IMR-90 (cell line): ENCODE measurements at regions not wholly inside any gene's neighbourhood (a gene's known extent, or its start where the extent isn't known, plus 50 kb on each side); places are given as distances from the start of the nearest gene placed in this dataset.

Source experiments
- ATAC-seq: fragments of 200-7000 bp; cut with Tn5 transposase; 2 replicates; pipeline ENCODE4 v1.9.1; 2020; ENCODE audit warnings: low read depth, mild to moderate bottlenecking, moderate library complexity
- BruUV-seq: library from RNA; stranded (reverse); fragments of 400-500 nt; replicated peaks from 2 replicates; lab custom pipeline; 2021; lab: Mats Ljungman, UMichigan
- CTCF ChIA-PET: fragments of 300-600 bp; formaldehyde crosslinking; extraction: SDS; loops from one replicate; lab custom pipeline; 2021; ENCODE audit warnings: antibody characterized with exemption; lab: Yijun Ruan, JAX
- POLR2A ChIA-PET: fragments of 300-600 bp; sonication (Branson Sonifier 250); formaldehyde crosslinking; loops from one replicate; lab custom pipeline; 2022; ENCODE audit warnings: antibody characterized with exemption; ENCODE audit not compliant: unreplicated experiment; lab: Charles Lee
- DNase-seq: peaks from one replicate; pipeline ENCODE4 v3.0.0; 2013
- H2AFZ ChIP-seq: replicated peaks from 2 replicates; pipeline ENCODE3; 2013; ENCODE audit warnings: low read length, mild to moderate bottlenecking; ENCODE audit not compliant: poor library complexity
- H2AK5ac ChIP-seq: 2 replicates; pipeline ENCODE4 v1.6.1; 2013; ENCODE audit warnings: low read depth, low read length, inconsistent platforms
- H2AK9ac ChIP-seq: replicated peaks from 2 replicates; pipeline ENCODE3; 2013; ENCODE audit warnings: mild to moderate bottlenecking, low read depth, low read length, moderate library complexity; ENCODE audit not compliant: poor library complexity
- H2BK120ac ChIP-seq: 2 replicates; pipeline ENCODE4 v1.6.1; 2013; ENCODE audit warnings: low read depth, low read length, inconsistent platforms
- H2BK15ac ChIP-seq: 3 replicates; pipeline ENCODE4 v1.6.1; 2013; ENCODE audit warnings: low read depth, low read length, inconsistent platforms
- H2BK20ac ChIP-seq: 2 replicates; pipeline ENCODE4 v1.6.1; 2013; ENCODE audit warnings: low read depth, mild to moderate bottlenecking, inconsistent platforms, low read length, moderate library complexity
- H2BK5ac ChIP-seq: 2 replicates; pipeline ENCODE4 v1.6.1; 2013; ENCODE audit warnings: mild to moderate bottlenecking, low read depth, low read length, inconsistent platforms; ENCODE audit not compliant: poor library complexity, severe bottlenecking
- H3K14ac ChIP-seq: replicated peaks from 2 replicates; pipeline ENCODE4 v1.6.1; 2013; ENCODE audit warnings: low read depth, low read length, inconsistent platforms
- H3K18ac ChIP-seq: 2 replicates; pipeline ENCODE4 v1.6.1; 2013; ENCODE audit warnings: low read depth, low read length, control low read depth
- H3K23ac ChIP-seq: 2 replicates; pipeline ENCODE4 v1.6.1; 2013; ENCODE audit warnings: low read depth, low read length, inconsistent platforms
- H3K27ac ChIP-seq: 2 replicates; pipeline ENCODE4 v1.5.1; 2013; ENCODE audit warnings: mild to moderate bottlenecking, control low read depth, low read length; ENCODE audit not compliant: insufficient read depth
- H3K27me3 ChIP-seq: 2 replicates; pipeline ENCODE4 v1.6.1; 2013; ENCODE audit warnings: low read length; ENCODE audit not compliant: control insufficient read depth, insufficient read depth
- H3K36me3 ChIP-seq: 2 replicates; pipeline ENCODE4 v1.6.1; 2013; ENCODE audit warnings: low read length, mixed read lengths; ENCODE audit not compliant: control insufficient read depth, insufficient read depth
- H3K4ac ChIP-seq: 2 replicates; pipeline ENCODE4 v1.6.1; 2013; ENCODE audit warnings: low read depth, low read length, inconsistent platforms
- H3K4me1 ChIP-seq: 2 replicates; pipeline ENCODE4 v1.6.1; 2013; ENCODE audit warnings: low read length, mixed read lengths; ENCODE audit not compliant: control insufficient read depth, insufficient read depth
- H3K4me2 ChIP-seq: 2 replicates; pipeline ENCODE4 v1.6.1; 2013; ENCODE audit warnings: low read depth, mild to moderate bottlenecking, control low read depth, low read length, moderate library complexity
- H3K4me3 ChIP-seq: 2 replicates; pipeline ENCODE4 v1.5.1; 2013; ENCODE audit warnings: low read depth, mild to moderate bottlenecking, control low read depth, low read length, moderate library complexity; ENCODE audit not compliant: insufficient read depth
- H3K56ac ChIP-seq: 2 replicates; pipeline ENCODE4 v1.6.1; 2013; ENCODE audit warnings: low read length, inconsistent platforms; ENCODE audit not compliant: insufficient read depth; ENCODE audit errors: extremely low read depth
- H3K79me1 ChIP-seq, 2 experiments: 2 replicates each; pipeline ENCODE4 v1.6.1; 2013; ENCODE audit warnings: low read length in 2 of 2, inconsistent platforms in 1 of 2, low read depth in 1 of 2
- H3K9ac ChIP-seq: 2 replicates; pipeline ENCODE4 v1.6.1; 2013; ENCODE audit warnings: low read depth, low read length, control low read depth
- H3K9me1 ChIP-seq: 2 replicates; pipeline ENCODE4 v1.6.1; 2013; ENCODE audit warnings: low read length, inconsistent platforms; ENCODE audit not compliant: insufficient read depth
- H3K9me3 ChIP-seq: 2 replicates; pipeline ENCODE4 v1.6.1; 2013; ENCODE audit warnings: low read length; ENCODE audit not compliant: control insufficient read depth, insufficient read depth
- H4K20me1 ChIP-seq: 2 replicates; pipeline ENCODE4 v1.6.1; 2013; ENCODE audit warnings: low read length, inconsistent platforms; ENCODE audit not compliant: insufficient read depth
- H4K5ac ChIP-seq: 2 replicates; pipeline ENCODE4 v1.6.1; 2013; ENCODE audit warnings: mild to moderate bottlenecking, low read depth, low read length, control low read depth
- H4K8ac ChIP-seq, 2 experiments: 2 replicates each; pipeline ENCODE4 v1.6.1; 2013; ENCODE audit warnings: low read depth in 2 of 2, low read length in 2 of 2, control low read depth in 1 of 2, inconsistent platforms in 1 of 2
- H4K91ac ChIP-seq: 2 replicates; pipeline ENCODE4 v1.6.1; 2013; ENCODE audit warnings: low read depth, low read length, inconsistent platforms; ENCODE audit not compliant: insufficient read depth
- POLR2A ChIP-seq: IDR thresholded peaks from 2 replicates; pipeline ENCODE4 v1.6.1; 2012; ENCODE audit warnings: mild to moderate bottlenecking, low read depth, low read length
- RAD21 ChIP-seq: IDR thresholded peaks from 2 replicates; pipeline ENCODE4 v1.6.1; 2012; ENCODE audit warnings: low read length, improper control_type of control experiment
- WGBS, 2 experiments: methylation state at CpG; one replicate each; pipeline versions ENCODE4 v1.1.5 to v1.1.7; 2013; ENCODE audit warnings: missing lambda C conversion rate in 2 of 2; ENCODE audit not compliant: insufficient read length in 1 of 2; ENCODE audit errors: extremely low coverage in 2 of 2; 5-methylcytosine and 5-hydroxymethylcytosine counted together
- dilution Hi-C: fragments of 300-500 bp; cut with HindIII; formaldehyde crosslinking; loops from one replicate; pipeline ENCODE4 v1.14.3; 2018; ENCODE audit warnings: low sequenced_read_pairs; ENCODE audit not compliant: unreplicated experiment
- in situ Hi-C: fragments of 300-500 bp; cut with MboI; formaldehyde crosslinking; loops from 3 replicates; pipeline ENCODE4 v1.14.3; 2019; ENCODE audit warnings: low sequenced_read_pairs, inconsistent platforms, mixed read lengths
- intact Hi-C: fragments of 100-400 bp; cut with micrococcal nuclease; formaldehyde crosslinking; loops from 2 replicates; pipeline ENCODE4 v1.10.0; 2022

- DNase-seq, result no peak
- H2BK5ac ChIP-seq, result no peak overlapping the region
- no peaks in the 10 kb centered on the region for H3K9me3 ChIP-seq
- H3K9me1 ChIP-seq, result peaks cover 26% of the 10 kb centered on the region
- H3K56ac ChIP-seq, result no peak overlapping the region
- H3K18ac ChIP-seq, result no peak overlapping the region
- no peak overlapping the region for H4K5ac ChIP-seq
- ChIA-PET POLR2A (no interaction called here), CTCF (interaction anchor here (1.2 kb wide), 1 partner anchor 68 kb away, joined by 4 read pairs; no protein-coding TSS in a partner anchor)
- dilution Hi-C loops (no loop called here), in situ Hi-C loops (no loop called here), intact Hi-C loops (no loop called here)
- no peak overlapping the region for H3K27ac ChIP-seq
- WGBS, 2 experiments, result 67% methylated on average over 1 of the region's 4 CpGs; no CpG with 5 or more reads in 1 of the 2 experiments
- BruUV-seq, result no TSS peak
- no peak overlapping the region for H2AK9ac ChIP-seq
- peaks cover 25% of the 10 kb centered on the region for H3K4me1 ChIP-seq
- H2AK5ac ChIP-seq, result peak overlapping the region; percentile 81; the same call in 1 of the 2 replicates
- H3K4me2 ChIP-seq, result no peak overlapping the region
- no peak overlapping the region for H4K91ac ChIP-seq
- H2BK20ac ChIP-seq, result peak overlapping the region; percentile 69
- H2AFZ ChIP-seq, result peak overlapping the region; percentile 34
- H2BK120ac ChIP-seq, result peak overlapping the region; percentile 87
- no peak overlapping the region for H3K9ac ChIP-seq
- no peaks in the 10 kb centered on the region for H3K36me3 ChIP-seq
- no peaks in the 10 kb centered on the region for H4K20me1 ChIP-seq
- TF ChIP-seq RAD21 (no peak), POLR2A (no peak)
- H3K4ac ChIP-seq, result peak overlapping the region; percentile 83; the same call in 1 of the 2 replicates
- no peak overlapping the region for H4K8ac ChIP-seq
- no peaks in the 10 kb centered on the region for H3K79me1 ChIP-seq
- H3K23ac ChIP-seq, result no peak overlapping the region
- H3K27me3 ChIP-seq, result peaks cover 9% of the 10 kb centered on the region; the same call in 1 of the 2 replicates
- ATAC-seq, result no peak
- 0 out of 3 replicates have a peak overlapping the region, but pooled peaks have one; percentile 56 for H2BK15ac ChIP-seq
- H3K14ac ChIP-seq, result no peak overlapping the region
- no peak overlapping the region for H3K4me3 ChIP-seq
These were observed 328.6 kb downstream of the MN1 start for GRCh38 chr22:27472975-27473374.
